Parathyroid adenoma (tissue), 2 donors: ENCODE measurements at regions not wholly inside any gene's neighbourhood (a gene's known extent, or its start where the extent isn't known, plus 50 kb on each side); places are given as distances from the start of the nearest gene placed in this dataset.

ENCODE experiments used
- H2AFZ ChIP-seq: fragments of 300-600 bp; sonication (generic); one replicate; pipeline ENCODE4 v1.7.0; 2017; ENCODE audit warnings: antibody characterized with exemption, mild to moderate bottlenecking
- H3K27ac ChIP-seq: fragments of 300-600 bp; sonication (generic); one replicate; pipeline ENCODE4 v1.7.0; 2017
- H3K27me3 ChIP-seq: fragments of 300-600 bp; sonication (generic); one replicate; pipeline ENCODE4 v1.7.0; 2017; ENCODE audit warnings: low read length; ENCODE audit not compliant: control insufficient read depth, insufficient read depth
- H3K36me3 ChIP-seq: fragments of 300-600 bp; sonication (generic); one replicate; pipeline ENCODE4 v1.7.0; 2017; ENCODE audit warnings: low read length; ENCODE audit not compliant: control insufficient read depth, insufficient read depth
- H3K4me1 ChIP-seq: fragments of 300-600 bp; sonication (generic); one replicate; pipeline ENCODE4 v1.7.0; 2017; ENCODE audit warnings: control low read depth
- H3K4me2 ChIP-seq: fragments of 300-600 bp; sonication (generic); one replicate; pipeline ENCODE4 v1.7.0; 2017; ENCODE audit warnings: low read length
- H3K4me3 ChIP-seq: fragments of 300-600 bp; sonication (generic); one replicate; pipeline ENCODE4 v1.7.0; 2017; ENCODE audit warnings: low read depth, low read length
- H3K79me2 ChIP-seq: fragments of 300-600 bp; sonication (generic); one replicate; pipeline ENCODE4 v1.7.0; 2017; ENCODE audit warnings: control low read depth
- H3K9ac ChIP-seq: fragments of 300-600 bp; sonication (generic); one replicate; pipeline ENCODE4 v1.7.0; 2017; ENCODE audit warnings: mild to moderate bottlenecking
- H3K9me3 ChIP-seq: fragments of 300-600 bp; sonication (generic); one replicate; pipeline ENCODE4 v1.7.0; 2017; ENCODE audit warnings: low read length; ENCODE audit not compliant: control insufficient read depth
- TF ChIP-seq, protein P1 (sequence below): fragments of 300-600 bp; sonication (generic); IDR thresholded peaks from one replicate; pipeline ENCODE4 v1.7.0; 2017; ENCODE audit warnings: antibody characterized with exemption, mild to moderate bottlenecking
- donor health status: primary hyperparathyroidism.

DNA sequence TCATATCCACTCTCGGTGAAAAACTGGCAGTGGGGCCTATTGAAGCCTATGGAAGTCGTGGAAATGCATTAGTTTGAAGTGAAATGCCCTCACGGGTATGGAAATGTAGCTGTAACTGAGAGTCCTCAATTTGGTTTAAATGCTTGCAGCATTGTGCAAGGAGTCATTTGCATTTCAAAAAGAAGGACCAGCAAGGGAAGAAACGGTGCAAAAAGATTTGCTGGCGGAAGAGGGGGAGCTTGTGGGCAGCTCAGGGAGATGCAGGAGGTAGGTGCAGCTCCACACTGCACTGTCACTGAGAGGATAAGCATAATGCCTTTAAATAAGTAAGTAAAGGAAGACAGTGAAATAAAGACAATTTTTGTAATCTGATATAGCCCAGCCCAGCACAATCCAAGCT is 400.4 kb upstream of the DIPK2B start:
- Histone ChIP-seq H3K27me3 (no peaks in the 10 kb centered on the region), H3K27ac (no peak overlapping the region), H3K4me1 (no peaks in the 10 kb centered on the region), H3K9me3 (no peaks in the 10 kb centered on the region), H3K79me2 (no peaks in the 10 kb centered on the region), H3K4me2 (no peak overlapping the region), H3K36me3 (no peaks in the 10 kb centered on the region), H3K4me3 (no peak overlapping the region), H3K9ac (no peak overlapping the region), H2AFZ (no peak overlapping the region)
- TF ChIP-seq, protein P1, sequence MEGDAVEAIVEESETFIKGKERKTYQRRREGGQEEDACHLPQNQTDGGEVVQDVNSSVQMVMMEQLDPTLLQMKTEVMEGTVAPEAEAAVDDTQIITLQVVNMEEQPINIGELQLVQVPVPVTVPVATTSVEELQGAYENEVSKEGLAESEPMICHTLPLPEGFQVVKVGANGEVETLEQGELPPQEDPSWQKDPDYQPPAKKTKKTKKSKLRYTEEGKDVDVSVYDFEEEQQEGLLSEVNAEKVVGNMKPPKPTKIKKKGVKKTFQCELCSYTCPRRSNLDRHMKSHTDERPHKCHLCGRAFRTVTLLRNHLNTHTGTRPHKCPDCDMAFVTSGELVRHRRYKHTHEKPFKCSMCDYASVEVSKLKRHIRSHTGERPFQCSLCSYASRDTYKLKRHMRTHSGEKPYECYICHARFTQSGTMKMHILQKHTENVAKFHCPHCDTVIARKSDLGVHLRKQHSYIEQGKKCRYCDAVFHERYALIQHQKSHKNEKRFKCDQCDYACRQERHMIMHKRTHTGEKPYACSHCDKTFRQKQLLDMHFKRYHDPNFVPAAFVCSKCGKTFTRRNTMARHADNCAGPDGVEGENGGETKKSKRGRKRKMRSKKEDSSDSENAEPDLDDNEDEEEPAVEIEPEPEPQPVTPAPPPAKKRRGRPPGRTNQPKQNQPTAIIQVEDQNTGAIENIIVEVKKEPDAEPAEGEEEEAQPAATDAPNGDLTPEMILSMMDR = no peak

DNA sequence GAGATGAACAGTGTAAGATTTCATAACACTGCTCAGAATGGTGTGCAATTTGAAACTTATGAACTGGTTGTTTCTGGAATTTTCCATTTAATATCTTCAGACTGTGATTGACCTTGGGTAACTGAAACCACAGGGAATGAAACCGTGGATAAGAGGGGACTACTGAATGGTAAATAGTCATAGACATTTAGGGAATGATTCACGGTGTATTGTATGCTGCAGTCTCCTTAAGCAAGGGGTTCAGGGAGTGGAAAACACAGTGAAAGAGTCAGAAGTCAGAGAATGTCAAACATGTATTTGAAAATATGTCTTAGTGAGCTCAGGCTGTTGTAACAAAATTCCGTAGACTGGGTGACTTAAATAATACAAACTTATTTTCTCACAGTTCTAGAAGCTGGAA is 398.2 kb upstream of the DIPK2B start:
- no peaks in the 10 kb centered on the region for H3K9me3 ChIP-seq
- no peaks in the 10 kb centered on the region for H3K36me3 ChIP-seq
- no peak overlapping the region for H3K4me3 ChIP-seq
- no peak overlapping the region for H3K4me2 ChIP-seq
- H2AFZ ChIP-seq = no peak overlapping the region
- H3K79me2 ChIP-seq = no peaks in the 10 kb centered on the region
- TF ChIP-seq, protein P1 = no peak
- H3K4me1 ChIP-seq = no peaks in the 10 kb centered on the region
- H3K27ac ChIP-seq = no peak overlapping the region
- H3K9ac ChIP-seq = no peak overlapping the region
- no peaks in the 10 kb centered on the region for H3K27me3 ChIP-seq

DNA sequence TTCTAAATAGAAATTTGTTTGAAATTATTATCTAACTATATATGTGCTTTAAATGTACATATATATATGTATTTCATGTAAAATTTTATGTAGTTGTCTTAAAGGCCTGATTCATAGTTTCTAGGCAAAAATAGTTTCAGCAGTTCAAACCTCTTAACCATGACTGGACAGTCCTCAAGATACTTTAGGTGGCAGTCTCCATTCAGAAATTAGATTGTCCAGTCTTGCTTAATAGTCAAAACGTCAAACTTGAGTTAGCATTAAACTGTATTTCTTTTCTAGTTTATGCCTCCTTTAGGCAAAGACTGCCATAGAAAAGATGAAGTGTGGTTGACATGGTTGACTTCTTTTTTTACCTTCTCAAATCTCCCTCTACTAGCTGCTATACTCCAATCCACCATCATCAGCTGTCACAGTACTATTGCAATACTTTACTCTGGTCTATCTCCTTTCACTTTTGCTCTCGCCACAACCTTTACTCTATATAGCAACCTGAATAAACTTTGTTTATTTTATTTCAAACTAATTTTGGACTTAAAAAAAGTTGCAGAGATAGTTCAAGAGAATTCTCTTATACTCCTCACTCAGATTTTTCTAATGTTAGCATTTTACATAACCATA is 395.6 kb upstream of the DIPK2B start:
- no peaks in the 10 kb centered on the region for H3K79me2 ChIP-seq
- no peak overlapping the region for H2AFZ ChIP-seq
- H3K36me3 ChIP-seq = no peaks in the 10 kb centered on the region
- H3K27me3 ChIP-seq = no peaks in the 10 kb centered on the region
- TF ChIP-seq, protein P1 = no peak
- H3K4me2 ChIP-seq = no peak overlapping the region
- H3K27ac ChIP-seq = no peak overlapping the region
- no peaks in the 10 kb centered on the region for H3K9me3 ChIP-seq
- no peak overlapping the region for H3K4me3 ChIP-seq
- H3K4me1 ChIP-seq = no peaks in the 10 kb centered on the region
- no peak overlapping the region for H3K9ac ChIP-seq

DNA sequence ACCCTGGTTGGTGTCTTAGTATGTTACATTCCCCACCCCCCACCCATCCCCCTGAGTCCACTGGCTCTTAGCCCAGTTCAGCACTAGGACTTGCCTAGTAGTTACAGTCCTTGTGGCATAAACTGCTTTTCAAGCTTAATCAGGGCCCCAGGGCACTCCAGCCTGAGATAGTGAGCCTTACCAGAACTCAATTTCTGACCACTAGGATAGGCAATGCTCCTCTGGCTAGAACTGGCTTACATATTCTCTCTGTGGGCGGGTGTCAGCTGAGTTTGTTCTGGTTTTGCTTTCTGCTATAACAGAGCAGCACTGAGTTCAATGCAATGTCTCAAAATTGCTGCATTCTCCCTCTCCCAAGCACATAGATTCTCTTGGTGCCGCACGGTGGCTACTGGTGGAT is 391.4 kb upstream of the DIPK2B start:
- no peaks in the 10 kb centered on the region for H3K36me3 ChIP-seq
- TF ChIP-seq, protein P1 = no peak

DNA sequence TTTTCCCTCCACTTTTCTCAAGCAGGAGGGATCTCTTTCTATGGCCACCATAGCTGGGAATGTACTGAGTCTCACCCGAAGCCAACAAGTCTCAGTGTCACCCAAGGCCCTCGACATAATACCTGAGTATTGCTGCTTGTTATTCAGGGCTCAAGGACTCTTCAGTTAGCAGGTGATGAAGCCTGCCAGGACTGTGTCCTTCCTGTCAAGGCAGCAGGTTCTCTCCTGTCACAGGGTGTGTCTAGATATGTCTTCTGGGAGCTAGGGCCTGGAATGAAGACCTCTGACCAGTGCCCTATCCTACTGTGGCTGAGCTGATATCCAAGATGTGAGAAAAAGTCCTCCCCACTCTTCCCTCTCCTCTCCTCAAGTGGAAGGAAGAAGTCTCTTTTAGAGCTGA is 391.0 kb upstream of the DIPK2B start:
- H3K9me3 ChIP-seq = no peaks in the 10 kb centered on the region
- no peak overlapping the region for H3K9ac ChIP-seq
- H3K4me3 ChIP-seq = no peak overlapping the region

More for the DNA sequence above, 391.4 kb upstream of the DIPK2B start:
- no peak overlapping the region for H3K27ac ChIP-seq
- no peak overlapping the region for H3K9ac ChIP-seq
- no peak overlapping the region for H3K4me2 ChIP-seq
- H3K4me3 ChIP-seq = no peak overlapping the region
- no peaks in the 10 kb centered on the region for H3K9me3 ChIP-seq
- H3K27me3 ChIP-seq = no peaks in the 10 kb centered on the region
- H3K79me2 ChIP-seq = no peaks in the 10 kb centered on the region
- H3K4me1 ChIP-seq = no peaks in the 10 kb centered on the region
- no peak overlapping the region for H2AFZ ChIP-seq

More for the DNA sequence above, 391.0 kb upstream of the DIPK2B start:
- Histone ChIP-seq H3K27me3 (no peaks in the 10 kb centered on the region), H3K79me2 (no peaks in the 10 kb centered on the region), H3K36me3 (no peaks in the 10 kb centered on the region), H3K4me2 (no peak overlapping the region), H2AFZ (no peak overlapping the region), H3K4me1 (no peaks in the 10 kb centered on the region), H3K27ac (no peak overlapping the region)
- TF ChIP-seq, protein P1 = no peak
